CD4-positive, alpha-beta T cell treated with Interleukin-21 for 1 hour (primary cell): ENCODE measurements at regions not wholly inside any gene's neighbourhood (a gene's known extent, or its start where the extent isn't known, plus 50 kb on each side); places are given as distances from the start of the nearest gene placed in this dataset.

ENCODE experiments used
- DNase-seq: peaks from one replicate; pipeline ENCODE4 v3.0.0-alpha.2; 2020

DNA sequence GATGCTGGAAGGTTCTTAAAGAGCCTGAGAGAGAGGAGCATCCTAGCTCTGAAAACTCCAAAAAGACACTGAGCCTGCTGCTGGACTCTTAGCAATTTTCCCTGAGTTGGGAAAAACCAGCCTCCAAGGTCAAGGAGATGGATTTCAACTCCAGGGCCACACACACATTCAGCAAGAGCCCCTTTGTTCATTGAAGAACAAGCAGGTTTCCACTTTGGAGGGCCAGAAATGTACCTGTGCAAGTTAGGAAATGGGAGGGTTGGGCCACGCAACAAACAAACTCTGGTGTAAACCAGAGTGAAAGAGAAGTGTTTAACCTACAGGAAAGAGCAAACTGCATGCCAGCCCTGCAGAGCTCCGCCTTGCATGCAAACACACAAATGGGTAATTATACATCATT lies 264.8 kb upstream of the RPL38 start:
- no peak for DNase-seq

DNA sequence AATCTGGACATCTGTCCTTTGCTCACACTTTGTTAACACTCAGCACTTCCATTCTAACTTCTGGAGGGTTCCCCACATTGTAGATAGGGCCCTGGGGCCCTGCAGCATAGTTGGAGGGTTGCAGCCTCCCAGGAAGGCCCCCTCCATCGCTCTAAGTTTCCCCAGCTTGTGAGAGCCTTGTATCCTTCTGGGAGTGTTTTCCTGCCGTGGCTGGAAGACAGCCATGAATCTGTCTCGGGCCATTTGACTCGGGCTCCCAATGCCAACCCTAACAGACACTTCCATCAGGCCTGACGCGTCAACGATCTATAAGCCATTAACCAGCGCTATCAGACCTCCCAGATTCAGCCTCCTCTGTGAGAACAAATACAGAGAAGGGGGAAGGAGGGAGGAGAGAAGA lies 263.7 kb upstream of the RPL38 start:
- DNase-seq, result no peak

DNA sequence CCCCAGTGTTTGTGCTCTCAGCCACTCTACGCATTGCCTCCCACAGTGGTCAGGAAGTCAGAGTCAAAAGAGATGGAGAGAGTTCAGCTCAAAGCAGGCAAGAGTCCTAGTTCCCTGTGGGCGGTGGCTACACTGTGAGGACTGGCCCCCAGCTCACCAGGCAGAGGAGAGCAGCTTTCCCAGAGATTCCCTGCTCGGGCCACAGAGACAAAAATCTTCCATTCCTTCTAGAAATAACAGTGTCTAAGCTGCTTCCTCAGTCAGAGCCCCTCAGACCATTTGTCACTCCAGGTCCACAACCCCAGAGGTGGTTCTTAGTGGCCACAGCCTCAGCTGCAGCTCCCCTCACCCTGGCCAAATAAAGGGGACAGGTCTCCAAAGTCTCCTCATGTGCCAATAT lies 263.0 kb upstream of the RPL38 start:
- no peak for DNase-seq

DNA sequence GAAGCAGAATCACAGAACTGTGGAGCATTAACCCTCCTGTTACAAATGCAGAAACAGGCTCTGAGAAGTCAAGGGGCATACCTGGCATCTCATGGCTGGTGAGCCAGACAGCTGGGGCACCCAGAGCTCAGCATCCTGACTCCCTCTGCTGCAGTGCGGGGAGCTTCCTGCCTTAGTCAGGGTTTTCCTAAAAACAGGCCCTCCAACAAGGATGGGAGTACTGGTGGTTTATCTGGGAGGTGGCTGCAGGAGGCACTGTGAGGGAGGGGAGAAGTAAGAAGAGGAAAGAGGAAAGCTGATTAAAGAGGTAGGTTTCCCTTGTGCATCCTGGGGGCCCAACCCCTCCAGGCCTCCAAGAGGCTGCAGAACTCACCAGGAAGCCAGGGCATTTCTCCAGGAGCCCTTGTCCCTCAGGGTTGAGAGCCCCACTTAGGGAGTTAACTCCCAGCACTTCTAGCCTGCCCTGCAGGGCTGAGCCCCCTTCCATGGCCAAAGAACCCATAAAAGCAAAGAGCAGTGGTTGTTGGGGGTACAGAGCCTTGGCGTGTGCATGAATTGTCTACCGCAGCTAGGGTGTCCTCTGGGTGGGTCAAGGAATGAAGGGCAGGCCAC lies 261.5 kb upstream of the RPL38 start:
- no peak for DNase-seq

DNA sequence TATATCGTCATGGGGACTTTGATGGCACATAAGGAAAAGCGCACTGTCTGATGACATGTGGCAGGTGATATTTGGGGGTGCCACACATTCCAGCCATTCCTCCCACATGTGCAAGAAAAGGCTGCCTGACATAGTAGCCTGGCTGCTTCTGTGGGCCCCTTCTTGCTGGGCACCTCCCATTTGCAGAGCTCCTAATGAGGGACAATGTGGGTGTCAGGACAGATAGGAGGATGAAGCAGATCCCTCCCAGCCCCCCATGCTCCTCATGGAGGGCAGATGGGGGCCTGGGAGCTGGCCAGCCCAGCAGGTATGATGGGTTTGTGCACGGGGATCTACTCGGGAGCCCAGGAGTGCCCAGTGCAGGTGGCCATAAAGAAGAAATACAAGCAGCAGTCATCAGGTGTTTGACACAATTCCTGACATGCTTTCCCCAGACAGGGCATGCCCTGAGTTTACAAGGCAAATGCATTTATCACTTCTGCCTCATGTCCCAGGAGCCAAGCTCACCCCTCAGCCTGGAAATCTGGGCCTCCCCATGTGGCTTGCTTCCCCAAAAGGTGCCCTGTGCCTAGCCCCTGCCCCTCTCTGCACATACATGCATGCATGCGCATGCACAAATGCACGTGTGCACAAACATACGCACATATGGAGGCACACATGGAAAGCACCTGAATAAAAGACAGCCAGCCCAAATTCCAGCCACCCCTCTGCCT lies 260.6 kb upstream of the RPL38 start:
- no peak for DNase-seq

DNA sequence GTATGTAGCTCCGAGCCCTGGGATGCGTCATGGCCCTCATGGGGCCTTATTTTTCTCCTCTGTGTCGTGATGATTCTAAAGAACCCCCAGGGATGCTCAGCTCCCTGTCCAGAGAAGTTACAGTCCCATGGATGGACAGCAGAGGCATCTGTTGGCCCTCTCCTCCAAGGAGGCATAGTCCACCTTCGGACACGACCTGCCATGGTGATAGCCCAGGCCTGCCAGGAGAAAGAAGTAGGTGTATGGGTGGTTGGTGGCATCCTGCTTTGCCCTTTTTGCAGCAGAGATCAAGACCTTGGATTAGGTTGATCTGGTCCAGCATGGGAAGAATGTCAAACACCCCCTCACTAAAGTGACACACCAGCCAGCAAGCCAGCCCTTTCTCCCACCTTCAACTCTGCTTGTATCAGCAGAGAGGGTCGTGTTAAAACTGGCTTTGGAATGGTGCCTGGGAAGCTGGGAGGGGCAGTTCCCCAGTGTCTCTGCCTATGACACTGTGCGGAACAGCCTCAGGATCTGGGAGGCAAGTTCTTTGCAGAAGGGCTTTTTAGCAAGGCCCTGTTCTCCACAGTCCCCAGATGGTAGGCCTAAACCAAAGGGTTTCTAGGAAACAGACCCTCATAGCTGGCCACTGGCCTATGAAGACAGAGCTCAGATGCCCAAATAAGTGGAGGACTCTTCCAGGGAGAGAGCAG lies 259.9 kb upstream of the RPL38 start:
- DNase-seq, result no peak

DNA sequence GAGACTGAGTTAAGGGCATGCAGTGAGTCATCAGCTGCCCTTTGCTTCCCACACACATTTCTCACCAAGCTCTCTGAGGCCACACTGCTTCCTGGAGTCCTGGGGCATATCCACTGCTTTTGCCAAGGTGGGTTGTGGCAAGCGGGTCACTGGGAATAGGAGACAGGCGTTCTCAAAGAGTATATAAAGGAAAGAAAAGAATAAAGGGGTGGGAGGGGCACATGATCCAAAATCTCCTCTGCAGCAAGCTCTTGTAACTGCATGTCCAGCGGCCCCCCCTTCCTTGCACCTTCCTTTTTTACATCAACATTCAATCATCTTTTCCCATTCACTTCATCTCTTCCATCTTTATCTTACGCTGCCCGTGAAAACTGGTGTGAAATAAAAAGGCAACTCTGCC lies 259.1 kb upstream of the RPL38 start:
- no peak for DNase-seq

DNA sequence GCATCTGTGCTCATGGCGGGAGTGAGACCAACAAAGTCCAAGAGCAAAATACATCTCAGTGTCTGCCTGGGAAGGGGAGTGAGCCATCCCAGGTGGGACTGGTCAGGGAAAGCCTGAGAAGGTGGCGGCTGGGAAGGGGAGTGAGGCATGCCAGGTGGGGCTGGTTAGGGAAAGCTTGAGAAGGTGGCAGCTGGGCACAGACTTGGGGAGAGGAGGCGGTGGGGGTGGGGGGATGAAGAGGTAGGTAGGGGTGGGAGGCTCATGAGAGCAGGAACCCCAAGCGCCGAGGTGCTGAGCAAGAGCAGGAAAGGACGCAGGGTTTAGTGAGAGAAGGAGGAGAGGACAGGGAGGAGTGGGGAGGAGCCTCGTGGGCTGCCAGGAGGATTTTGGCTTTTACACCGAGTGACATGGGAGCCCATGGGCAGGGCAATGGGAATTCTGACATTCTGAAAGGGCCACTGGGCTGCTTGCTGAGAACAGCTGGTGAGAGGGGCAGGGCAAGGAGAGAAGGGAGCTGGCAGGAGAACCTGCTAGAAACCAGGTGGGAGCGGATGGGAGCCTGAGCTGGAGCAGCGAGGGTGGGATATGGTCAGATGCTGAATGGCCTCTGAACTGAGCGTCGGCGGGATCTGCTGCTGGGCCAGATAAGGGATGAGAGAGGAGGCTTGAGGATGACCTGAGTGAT lies 256.1 kb upstream of the RPL38 start:
- no peak for DNase-seq

DNA sequence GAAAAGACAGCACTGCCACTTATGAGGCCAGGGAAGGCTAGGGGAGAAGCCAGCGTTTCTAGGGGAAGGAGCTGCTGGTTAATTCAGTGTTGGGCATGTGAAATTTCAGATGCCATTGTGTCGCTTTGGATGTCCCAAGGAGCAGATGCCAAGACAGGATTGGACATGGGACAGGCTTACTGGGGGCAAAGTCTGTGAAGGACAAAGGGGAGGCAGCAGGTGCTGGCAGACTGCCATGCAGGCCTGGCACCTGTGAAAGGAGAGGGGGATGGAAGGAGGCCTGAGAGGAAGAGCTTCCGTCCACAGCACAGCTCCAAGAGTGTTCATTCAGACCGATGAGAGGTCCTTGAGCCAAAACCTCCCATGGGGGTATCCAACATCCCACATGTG lies 255.5 kb upstream of the RPL38 start:
- DNase-seq, result no peak

DNA sequence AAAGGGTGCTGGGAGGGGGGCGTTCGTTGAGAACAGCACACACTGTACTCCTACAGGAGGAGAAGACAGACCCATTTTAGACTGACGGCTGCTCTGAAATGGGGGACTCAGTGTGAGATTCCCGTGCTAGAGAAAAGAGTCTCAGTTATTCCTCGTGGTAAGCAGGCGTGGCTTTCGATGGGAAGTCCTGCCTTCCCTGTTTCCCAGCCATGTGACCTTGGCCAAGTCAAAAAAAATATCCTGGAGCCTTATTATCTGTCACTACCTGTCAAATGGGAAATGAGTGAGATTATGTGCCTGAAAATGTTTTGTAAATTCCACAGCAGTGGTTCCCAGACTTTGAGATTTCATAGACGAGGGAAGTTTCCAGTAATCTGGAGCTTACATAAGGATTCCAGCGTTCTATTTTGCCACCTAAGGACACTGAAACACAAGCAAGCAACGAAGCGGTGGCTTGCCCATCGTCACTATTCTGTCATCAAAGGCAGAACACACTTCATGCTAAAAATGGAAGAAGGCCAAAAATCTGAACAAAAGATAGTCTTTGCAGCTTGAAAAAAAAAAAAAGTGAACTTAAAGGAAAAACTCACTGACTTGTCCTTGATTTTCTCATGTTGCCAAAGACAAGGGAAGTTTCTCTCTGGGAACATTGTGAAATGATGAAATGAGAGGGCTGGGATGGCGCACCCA lies 253.4 kb upstream of the RPL38 start:
- DNase-seq, result no peak

DNA sequence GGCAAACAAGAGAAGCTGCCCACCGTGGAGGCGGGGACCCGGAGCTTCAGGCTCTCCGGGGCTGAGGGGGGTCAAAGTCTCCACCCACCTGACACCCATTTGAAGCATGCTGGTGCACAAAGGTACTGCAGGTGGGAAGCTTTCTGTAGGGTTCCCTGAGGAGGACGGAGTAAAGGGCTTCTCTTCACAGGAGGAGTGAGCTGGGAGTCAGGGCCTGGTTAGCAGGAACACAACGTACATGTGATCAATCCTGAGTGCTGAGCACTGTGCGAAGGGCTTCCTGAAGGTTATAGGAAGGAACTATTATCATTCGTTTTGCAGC lies 252.9 kb upstream of the RPL38 start:
- no peak for DNase-seq

DNA sequence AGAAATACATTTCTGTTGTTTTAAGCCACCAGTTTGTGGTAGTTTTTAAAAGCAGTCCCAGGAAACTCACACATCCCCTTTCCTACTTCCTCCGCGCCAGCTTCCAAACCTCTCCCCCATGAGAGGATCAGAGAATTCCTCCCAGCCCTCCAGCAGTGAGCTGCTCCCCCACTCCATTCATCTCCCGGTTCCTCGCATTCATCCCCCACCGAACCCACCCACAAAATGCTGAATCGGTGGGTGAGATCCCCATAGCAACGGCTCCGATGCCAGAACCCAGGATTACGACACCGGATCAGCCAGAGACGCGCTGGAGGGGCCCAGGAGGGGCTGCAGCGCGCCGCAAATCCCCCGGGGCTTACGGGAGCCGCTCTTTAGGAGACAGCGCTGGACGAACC lies 251.4 kb upstream of the RPL38 start:
- DNase-seq, result no peak

DNA sequence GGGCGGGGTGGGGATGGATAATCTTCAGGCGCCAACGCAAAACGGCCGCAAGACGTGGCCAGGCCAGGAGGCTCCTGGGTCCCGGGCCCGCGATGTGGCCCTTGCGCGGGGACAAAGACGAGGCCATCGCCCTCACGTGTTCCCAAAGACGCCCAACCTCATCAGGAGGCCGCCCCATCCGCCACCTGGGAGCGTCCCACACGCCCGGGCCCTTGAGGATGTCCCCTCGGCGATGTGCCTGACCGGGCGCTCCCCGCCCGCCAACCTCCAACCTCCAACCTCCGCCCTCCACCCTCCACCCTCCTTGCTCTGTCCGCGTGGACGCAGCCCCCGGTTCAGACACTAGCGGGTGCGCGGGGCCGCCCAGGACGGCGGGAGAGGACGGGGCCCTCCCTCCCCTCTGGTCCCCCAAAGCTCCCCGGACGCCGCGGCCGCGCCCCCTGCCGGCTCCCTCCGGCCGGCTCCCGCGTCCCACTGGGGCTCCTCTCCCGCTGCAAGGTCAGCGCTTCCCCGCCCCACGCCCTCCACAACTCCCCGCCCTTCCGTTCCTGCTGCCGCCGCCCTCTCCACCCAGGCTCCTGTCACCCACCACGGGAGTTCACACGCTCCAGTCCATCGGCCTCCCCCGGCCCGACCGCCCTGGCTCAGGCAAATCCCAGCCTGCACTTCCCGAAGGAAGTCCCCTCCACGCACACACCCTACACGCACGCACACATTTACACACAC lies 250.8 kb upstream of the RPL38 start:
- DNase-seq, result peak; percentile 8

DNA sequence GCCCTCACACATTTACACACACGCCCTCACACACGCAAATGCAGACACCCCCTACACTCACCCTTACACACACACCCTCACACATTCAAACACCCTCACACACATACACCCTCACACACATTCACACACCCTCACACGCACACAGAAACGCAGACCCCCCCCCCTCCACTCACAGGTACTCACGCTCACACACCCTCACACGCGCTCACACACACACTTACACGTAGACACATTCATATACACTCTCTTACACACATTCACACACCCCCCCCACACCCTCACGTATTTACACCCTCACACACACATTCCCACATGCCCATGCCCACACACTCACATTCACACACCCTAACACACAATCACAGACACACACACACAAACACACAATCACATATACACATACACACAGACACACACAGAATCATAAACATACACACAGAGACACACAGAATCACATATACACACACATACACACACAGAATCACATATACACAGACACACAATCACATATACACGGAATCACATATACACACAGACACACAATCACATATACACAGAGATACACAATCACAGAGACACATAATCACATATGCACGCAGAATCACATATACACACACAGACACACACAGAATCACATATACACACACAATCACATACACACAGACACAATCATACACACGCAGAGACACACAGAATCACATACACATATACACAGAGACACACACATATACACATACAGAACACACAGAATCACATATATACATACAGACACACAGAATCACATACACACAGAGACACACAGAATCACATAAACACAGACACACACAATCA lies 250.1 kb upstream of the RPL38 start:
- no peak for DNase-seq

DNA sequence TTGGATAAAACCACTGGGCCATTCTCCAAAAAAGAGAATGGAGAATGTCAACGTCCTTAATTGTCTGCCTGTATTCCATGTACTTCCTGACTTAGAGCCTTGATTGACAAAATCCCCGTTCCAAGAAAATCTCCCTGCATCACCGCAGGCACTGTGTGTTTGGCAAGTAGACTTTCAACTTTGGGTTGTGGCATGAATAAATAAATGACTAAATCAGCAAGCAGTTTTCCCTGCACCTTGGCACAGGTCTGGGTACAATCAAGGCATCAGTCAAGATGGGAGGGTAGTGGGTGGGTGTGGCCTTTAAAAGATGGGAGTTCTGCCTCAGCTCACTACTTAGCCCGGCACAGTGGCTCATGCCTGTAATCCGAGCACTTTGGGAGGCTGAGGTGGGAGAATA lies 248.5 kb upstream of the RPL38 start:
- DNase-seq, result no peak

DNA sequence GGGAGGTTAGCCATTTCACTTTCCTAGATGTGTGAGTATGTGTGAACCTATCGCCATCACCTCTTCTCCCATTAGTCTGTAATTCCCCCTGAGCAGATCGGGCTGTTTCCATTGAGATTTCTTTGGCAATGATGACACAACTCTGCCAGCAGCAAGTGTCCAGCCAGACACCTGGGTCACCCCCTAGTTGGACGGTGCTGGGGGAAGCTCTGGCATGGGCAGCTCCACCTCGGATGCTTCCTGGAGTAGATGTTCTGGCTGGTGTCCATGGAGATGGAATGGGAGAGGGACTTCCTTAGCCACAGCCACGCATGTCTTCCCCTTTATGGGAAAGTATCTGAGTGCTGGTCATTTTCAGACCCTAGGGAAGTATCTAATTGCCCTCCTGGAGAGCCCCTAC lies 247.9 kb upstream of the RPL38 start:
- no peak for DNase-seq

DNA sequence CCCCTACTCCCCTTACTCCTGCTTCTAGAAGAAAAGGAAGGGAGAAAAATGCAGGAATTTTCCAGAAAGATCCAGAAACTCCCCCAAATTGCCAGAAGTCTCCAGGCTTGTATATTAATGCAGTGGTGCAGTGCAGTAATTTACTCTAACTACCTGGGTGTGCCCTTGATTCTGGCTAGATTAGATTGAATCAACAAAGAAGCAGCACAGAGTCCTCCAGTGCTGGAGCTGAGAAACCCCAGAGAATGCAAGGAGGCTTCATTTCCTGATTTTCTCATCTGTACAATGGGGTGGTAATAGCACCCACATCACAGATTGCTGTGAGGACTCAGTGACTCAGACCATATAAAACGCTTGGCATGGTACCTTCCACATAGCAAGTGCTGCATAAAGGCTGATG lies 247.3 kb upstream of the RPL38 start:
- DNase-seq, result no peak

DNA sequence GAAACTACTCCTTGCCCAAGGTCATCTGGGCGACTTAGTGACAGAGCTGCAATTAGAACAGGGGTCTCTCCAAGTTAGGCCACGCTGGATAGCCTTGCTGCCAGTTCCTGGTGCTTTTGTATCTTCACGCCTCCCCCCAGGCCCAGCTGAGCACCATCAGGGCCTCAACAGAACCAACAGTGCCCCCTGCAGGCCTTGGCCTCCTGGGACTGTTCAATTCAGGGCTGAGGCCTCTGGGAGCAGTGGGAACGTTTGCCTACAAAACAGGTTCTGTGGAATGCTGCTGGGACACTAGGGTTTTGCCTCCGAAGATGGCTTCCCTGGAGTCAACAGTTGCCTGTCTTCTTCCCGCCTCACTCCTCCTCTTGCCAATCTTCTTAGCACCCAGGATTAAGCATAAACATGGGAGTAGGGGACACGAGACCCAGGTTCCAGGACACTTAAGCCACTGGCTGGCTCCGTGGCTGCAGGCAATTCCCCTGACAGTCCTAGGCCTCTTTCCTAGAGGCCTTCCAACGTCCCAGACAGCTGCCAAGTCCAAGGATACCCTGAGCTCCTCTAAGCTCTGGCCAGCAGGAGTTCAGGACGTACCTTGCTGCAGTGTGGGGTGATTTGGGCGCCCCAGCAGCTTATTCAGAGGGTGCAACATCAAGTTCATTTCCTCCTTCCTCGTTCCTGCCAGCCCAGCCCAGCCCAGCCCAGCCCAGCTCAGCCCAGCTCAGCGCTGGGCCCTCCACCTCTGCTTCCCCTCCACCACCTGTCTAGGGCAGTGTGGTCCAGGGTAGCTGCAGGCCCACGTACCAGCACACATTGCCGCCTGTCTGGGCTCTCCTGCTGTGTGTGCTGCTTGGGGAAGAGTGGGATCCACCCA lies 246.6 kb upstream of the RPL38 start:
- peak; percentile 32 for DNase-seq

DNA sequence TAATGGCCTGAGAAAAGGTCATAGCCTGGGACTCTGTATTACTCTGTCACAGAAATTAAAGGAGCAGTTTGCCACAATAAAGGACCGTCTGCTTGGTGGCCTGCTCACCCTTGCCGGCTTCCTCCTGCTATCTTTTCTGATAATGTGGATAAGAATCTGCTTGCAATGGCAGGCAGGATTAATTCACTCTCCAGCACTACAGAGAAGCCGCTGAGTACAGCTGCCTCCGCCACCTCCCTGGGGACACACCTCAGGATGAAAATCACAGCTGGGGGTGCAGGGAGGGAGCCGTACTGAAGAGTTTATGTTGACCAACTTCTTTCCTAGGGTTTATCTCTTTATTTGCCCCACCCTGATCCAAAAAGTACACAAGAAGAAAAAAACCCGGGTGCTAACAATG lies 245.9 kb upstream of the RPL38 start:
- no peak for DNase-seq

DNA sequence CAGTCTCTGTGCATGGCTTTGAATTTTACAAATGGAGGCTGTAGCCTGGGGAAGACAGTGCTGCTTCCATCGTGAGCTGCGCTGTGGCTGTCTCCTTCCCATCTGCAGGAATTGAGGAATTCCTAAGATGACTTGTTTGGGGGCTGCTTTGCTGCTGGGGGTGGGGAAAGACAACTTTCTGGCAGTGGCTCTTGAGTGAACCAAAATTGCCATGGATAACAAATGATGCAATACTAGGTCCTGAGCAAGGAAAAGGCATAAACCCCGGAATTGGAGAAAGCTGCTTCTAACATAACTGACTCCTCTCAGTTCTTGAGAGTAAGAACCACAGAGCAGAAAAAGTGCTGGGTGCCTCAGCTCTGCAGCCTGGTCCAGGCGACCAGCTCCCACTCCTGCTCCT lies 245.0 kb upstream of the RPL38 start:
- DNase-seq, result no peak

DNA sequence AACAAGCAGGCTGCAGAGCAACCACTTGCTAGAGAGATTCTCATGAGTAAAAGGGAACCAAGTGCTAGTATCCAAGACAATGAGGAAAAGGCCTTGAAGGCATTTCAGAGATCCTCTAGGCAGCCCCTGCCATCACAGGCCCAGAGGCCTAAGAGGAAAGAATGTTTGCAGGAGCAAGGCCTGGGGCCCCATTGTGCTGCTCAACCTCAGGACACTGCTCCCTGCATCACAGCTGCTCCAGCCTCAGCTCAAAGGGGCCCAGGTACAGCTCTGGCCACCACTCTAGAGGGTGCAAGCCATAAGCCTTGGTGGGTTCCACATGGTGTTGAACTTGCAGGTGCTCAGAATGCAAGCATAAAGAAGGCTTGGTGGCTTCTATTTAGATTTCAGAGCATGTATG lies 243.0 kb upstream of the RPL38 start:
- no peak for DNase-seq
